Neuronal stem cell (in vitro differentiated cells): ENCODE measurements at regions not wholly inside any gene's neighbourhood (a gene's known extent, or its start where the extent isn't known, plus 50 kb on each side); places are given as distances from the start of the nearest gene placed in this dataset.

Experiments
- DNase-seq: peaks from one replicate; pipeline ENCODE4 v3.0.0-alpha.2; 2013; ENCODE audit warnings: low spot score
- H2AFZ ChIP-seq: one replicate; pipeline ENCODE4 v1.6.1; 2013; ENCODE audit warnings: mild to moderate bottlenecking, low read length, inconsistent platforms
- H2AK5ac ChIP-seq: 2 replicates; pipeline ENCODE4 v1.6.1; 2013; ENCODE audit warnings: low read depth, mild to moderate bottlenecking, inconsistent platforms, low read length, moderate library complexity, mixed read lengths
- H2BK120ac ChIP-seq: 2 replicates; pipeline ENCODE4 v1.6.1; 2013; ENCODE audit warnings: low read depth, mild to moderate bottlenecking, inconsistent platforms, low read length, moderate library complexity, mixed read lengths
- H2BK12ac ChIP-seq: one replicate; pipeline ENCODE4 v1.6.1; 2013; ENCODE audit warnings: low read length, inconsistent platforms
- H2BK15ac ChIP-seq: 2 replicates; pipeline ENCODE4 v1.6.1; 2013; ENCODE audit warnings: mild to moderate bottlenecking, low read length, inconsistent platforms, mixed read lengths
- H2BK5ac ChIP-seq: one replicate; pipeline ENCODE4 v1.6.1; 2013; ENCODE audit warnings: inconsistent platforms, mild to moderate bottlenecking, low read length, moderate library complexity
- H3K14ac ChIP-seq: one replicate; pipeline ENCODE4 v1.6.1; 2013; ENCODE audit warnings: low read length, inconsistent platforms
- H3K18ac ChIP-seq: 2 replicates; pipeline ENCODE4 v1.6.1; 2013; ENCODE audit warnings: low read length, inconsistent platforms
- H3K23ac ChIP-seq: 2 replicates; pipeline ENCODE4 v1.6.1; 2013; ENCODE audit warnings: low read depth, mild to moderate bottlenecking, mixed read lengths, low read length, inconsistent platforms; ENCODE audit not compliant: poor library complexity
- H3K27ac ChIP-seq: replicated peaks from 3 replicates; pipeline ENCODE4 v1.5.1; 2013; ENCODE audit warnings: low read length, inconsistent platforms
- H3K27me3 ChIP-seq, 3 experiments: 2 replicates each; pipeline ENCODE4 v1.6.1; 2013; ENCODE audit warnings: low read length in 3 of 3, mild to moderate bottlenecking in 2 of 3, inconsistent platforms in 1 of 3, low read depth in 1 of 3, mixed read lengths in 1 of 3, moderate library complexity in 1 of 3; ENCODE audit not compliant: control insufficient read depth in 3 of 3, insufficient read depth in 3 of 3
- H3K36me3 ChIP-seq, 2 donors: replicated peaks in 1 of 2; 2 replicates each; pipeline ENCODE4 v1.6.1; 2013; ENCODE audit warnings: low read length in 2 of 2; ENCODE audit not compliant: control insufficient read depth in 2 of 2, insufficient read depth in 2 of 2
- H3K4ac ChIP-seq: 2 replicates; pipeline ENCODE4 v1.6.1; 2013; ENCODE audit warnings: inconsistent platforms, mild to moderate bottlenecking, low read length, moderate library complexity
- H3K4me1 ChIP-seq, 2 donors: 1 replicate in 1 of 2; 2 replicates in 1 of 2; pipeline ENCODE4 v1.6.1; 2013; ENCODE audit warnings: low read length in 2 of 2, low read depth in 1 of 2; ENCODE audit not compliant: control insufficient read depth in 2 of 2, insufficient read depth in 1 of 2
- H3K4me2 ChIP-seq: one replicate; pipeline ENCODE4 v1.6.1; 2013; ENCODE audit warnings: mild to moderate bottlenecking, low read length, inconsistent platforms; ENCODE audit not compliant: insufficient read depth, poor library complexity, severe bottlenecking
- H3K4me3 ChIP-seq, 2 donors: 2 replicates each; pipeline ENCODE4 v1.5.1; 2013; ENCODE audit warnings: low read length in 2 of 2, mild to moderate bottlenecking in 2 of 2, inconsistent platforms in 1 of 2, moderate library complexity in 1 of 2
- H3K79me1 ChIP-seq: one replicate; pipeline ENCODE4 v1.6.1; 2013; ENCODE audit warnings: low read depth, mild to moderate bottlenecking, inconsistent platforms, low read length, moderate library complexity
- H3K9ac ChIP-seq: one replicate; pipeline ENCODE4 v1.6.1; 2013; ENCODE audit warnings: mild to moderate bottlenecking, low read depth, low read length, inconsistent platforms; ENCODE audit not compliant: poor library complexity
- H3K9me3 ChIP-seq, 2 donors: replicated peaks in 1 of 2; 2 replicates each; pipeline versions ENCODE3 to v1.6.1; 2013; ENCODE audit warnings: low read length in 2 of 2, mild to moderate bottlenecking in 2 of 2, inconsistent platforms in 1 of 2, low read depth in 1 of 2, mixed read lengths in 1 of 2, moderate library complexity in 1 of 2; ENCODE audit not compliant: control insufficient read depth in 2 of 2, insufficient read depth in 1 of 2
- H4K8ac ChIP-seq: one replicate; pipeline ENCODE4 v1.6.1; 2013; ENCODE audit warnings: low read depth, mild to moderate bottlenecking, inconsistent platforms, low read length, moderate library complexity
- H4K91ac ChIP-seq: one replicate; pipeline ENCODE4 v1.6.1; 2013; ENCODE audit warnings: low read length, low read depth, mild to moderate bottlenecking, inconsistent platforms; ENCODE audit not compliant: poor library complexity
- WGBS, 2 donors: extraction: QIAGEN DNeasy Blood & Tissue Kit; methylation state at CpG; one replicate each; pipeline ENCODE4 v1.1.7; 2013; ENCODE audit warnings: missing lambda C conversion rate in 2 of 2, mixed read lengths in 1 of 2; ENCODE audit not compliant: insufficient read length in 2 of 2, insufficient replicate concordance in 1 of 2; ENCODE audit errors: extremely low coverage in 2 of 2; 5-methylcytosine and 5-hydroxymethylcytosine counted together

- no peak overlapping the region for H3K27ac ChIP-seq
- no CpG with 5 or more reads among the region's 8 CpGs for WGBS, 2 donors
- no peak overlapping the region for H3K4me3 ChIP-seq
Measured at GRCh38 chr4:24413311-24413784, 171.0 kb downstream of the DHX15 start.

DNA sequence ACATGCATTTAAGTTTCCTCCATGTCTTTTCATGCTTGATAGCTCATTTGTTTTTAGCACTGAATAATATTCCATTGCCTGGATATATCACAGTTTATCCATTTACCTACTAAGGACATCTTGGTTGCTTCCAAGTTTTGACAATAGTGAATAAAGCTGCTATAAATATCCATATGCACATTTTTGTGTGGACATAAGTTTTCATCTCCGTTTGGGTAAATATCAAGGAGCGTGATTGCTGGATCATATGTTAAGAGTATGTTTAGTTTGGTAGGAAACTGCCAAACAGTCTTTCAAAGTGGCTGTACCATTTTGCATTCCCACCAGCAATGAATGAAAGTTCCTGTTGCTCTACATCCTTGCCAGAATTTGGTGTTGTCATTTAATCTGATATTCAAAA, 172.5 kb downstream of the DHX15 start:
- Histone ChIP-seq H3K9ac (no peak overlapping the region), H3K4me3 (no peak overlapping the region), H3K4ac (no peak overlapping the region), H3K14ac (no peak overlapping the region), H3K27ac (no peak overlapping the region), H4K8ac (no peak overlapping the region), H2AFZ (no peak overlapping the region), H3K9me3 (no peaks in the 10 kb centered on the region), H4K91ac (no peak overlapping the region), H2BK12ac (no peak overlapping the region), H3K79me1 (no peaks in the 10 kb centered on the region), H2AK5ac (no peak overlapping the region), H3K27me3 (no peaks in the 10 kb centered on the region), H3K36me3 (no peaks in the 10 kb centered on the region), H3K23ac (no peak overlapping the region), H2BK120ac (no peak overlapping the region), H2BK15ac (no peak overlapping the region), H2BK5ac (no peak overlapping the region), H3K4me1 (no peaks in the 10 kb centered on the region), H3K18ac (no peak overlapping the region), H3K4me2 (no peak overlapping the region)
- WGBS, 2 donors, result no CpG with 5 or more reads among the region's 2 CpGs
- DNase-seq, result no peak

More at GRCh38 chr4:24413311-24413784, 171.0 kb downstream of the DHX15 start:
- Histone ChIP-seq H3K9me3 (no peaks in the 10 kb centered on the region), H3K4me2 (no peak overlapping the region), H3K36me3 (no peaks in the 10 kb centered on the region), H3K18ac (no peak overlapping the region), H3K27me3 (no peaks in the 10 kb centered on the region), H2BK120ac (no peak overlapping the region), H2AFZ (no peak overlapping the region), H2BK15ac (no peak overlapping the region), H2BK5ac (no peak overlapping the region), H3K14ac (no peak overlapping the region), H3K23ac (no peak overlapping the region), H4K91ac (no peak overlapping the region), H3K79me1 (no peaks in the 10 kb centered on the region), H2BK12ac (no peak overlapping the region), H3K4me1 (no peaks in the 10 kb centered on the region), H3K9ac (no peak overlapping the region), H2AK5ac (no peak overlapping the region), H3K4ac (no peak overlapping the region), H4K8ac (no peak overlapping the region)
- DNase-seq, result no peak

- H3K23ac ChIP-seq, result no peak overlapping the region
- no peak overlapping the region for H2BK12ac ChIP-seq
- no peak overlapping the region for H3K27ac ChIP-seq
- H3K18ac ChIP-seq, result no peak overlapping the region
- H2AK5ac ChIP-seq, result no peak overlapping the region
- H3K79me1 ChIP-seq, result no peaks in the 10 kb centered on the region
- no peak overlapping the region for H4K91ac ChIP-seq
- no peaks in the 10 kb centered on the region for H3K9me3 ChIP-seq
- H3K4ac ChIP-seq, result no peak overlapping the region
- H4K8ac ChIP-seq, result no peak overlapping the region
- WGBS, 2 donors, result no CpG with 5 or more reads among the region's 2 CpGs
- no peak overlapping the region for H3K4me3 ChIP-seq
- no peak overlapping the region for H3K9ac ChIP-seq
- H3K27me3 ChIP-seq, result no peaks in the 10 kb centered on the region
- H3K36me3 ChIP-seq, result no peaks in the 10 kb centered on the region
- H2BK15ac ChIP-seq, result no peak overlapping the region
- no peak overlapping the region for H2BK5ac ChIP-seq
- H2BK120ac ChIP-seq, result no peak overlapping the region
- no peak overlapping the region for H3K4me2 ChIP-seq
- DNase-seq, result no peak
- peaks cover 0 to 2% of the 10 kb centered on the region in 2 donors for H3K4me1 ChIP-seq
- no peak overlapping the region for H2AFZ ChIP-seq
- H3K14ac ChIP-seq, result no peak overlapping the region
Measured at GRCh38 chr4:24411299-24411698, 173.1 kb downstream of the DHX15 start.

- Histone ChIP-seq H3K14ac (no peak overlapping the region), H3K9ac (no peak overlapping the region), H2AK5ac (no peak overlapping the region), H3K4me1 (peaks cover 0 to 2% of the 10 kb centered on the region in 2 donors), H3K4ac (no peak overlapping the region), H3K27ac (no peak overlapping the region), H3K18ac (no peak overlapping the region), H3K27me3 (no peaks in the 10 kb centered on the region), H3K9me3 (no peaks in the 10 kb centered on the region), H3K4me3 (no peak overlapping the region), H3K36me3 (no peaks in the 10 kb centered on the region), H2BK15ac (no peak overlapping the region), H2BK120ac (no peak overlapping the region), H4K8ac (no peak overlapping the region), H2BK12ac (no peak overlapping the region), H3K79me1 (no peaks in the 10 kb centered on the region), H2BK5ac (no peak overlapping the region), H2AFZ (no peak overlapping the region), H3K23ac (no peak overlapping the region), H4K91ac (no peak overlapping the region), H3K4me2 (no peak overlapping the region)
- WGBS, 2 donors, result no CpG with 5 or more reads among the region's 5 CpGs
- DNase-seq, result no peak
Measured at GRCh38 chr4:24408640-24409039, 175.7 kb downstream of the DHX15 start.
